Stimulated activated naive CD8-positive, alpha-beta T cell treated with anti-CD3 and anti-CD28 coated beads, Interleukin-15, Interleukin-2, amounts not matched to agents 100 ng/mL and 50 ng/mL, for 24 hours (primary cell): ENCODE measurements at regions not wholly inside any gene's neighbourhood (a gene's known extent, or its start where the extent isn't known, plus 50 kb on each side); places are given as distances from the start of the nearest gene placed in this dataset.

Experiments
- H3K27ac Mint-ChIP-seq: one replicate; pipeline ENCODE4 v1.8.0; 2021; ENCODE audit warnings: mild to moderate bottlenecking, mixed read lengths
- H3K27me3 Mint-ChIP-seq: one replicate; pipeline ENCODE4 v1.8.0; 2021; ENCODE audit warnings: mixed read lengths
- H3K36me3 Mint-ChIP-seq: one replicate; pipeline ENCODE4 v1.8.0; 2021; ENCODE audit warnings: low read depth, mixed read lengths
- H3K4me1 Mint-ChIP-seq: one replicate; pipeline ENCODE4 v1.8.0; 2021; ENCODE audit warnings: low read depth, mixed read lengths
- H3K4me3 Mint-ChIP-seq: one replicate; pipeline ENCODE4 v1.8.0; 2021; ENCODE audit warnings: mild to moderate bottlenecking, mixed read lengths
- H3K9me3 Mint-ChIP-seq: one replicate; pipeline ENCODE4 v1.8.0; 2021; ENCODE audit warnings: mixed read lengths

DNA sequence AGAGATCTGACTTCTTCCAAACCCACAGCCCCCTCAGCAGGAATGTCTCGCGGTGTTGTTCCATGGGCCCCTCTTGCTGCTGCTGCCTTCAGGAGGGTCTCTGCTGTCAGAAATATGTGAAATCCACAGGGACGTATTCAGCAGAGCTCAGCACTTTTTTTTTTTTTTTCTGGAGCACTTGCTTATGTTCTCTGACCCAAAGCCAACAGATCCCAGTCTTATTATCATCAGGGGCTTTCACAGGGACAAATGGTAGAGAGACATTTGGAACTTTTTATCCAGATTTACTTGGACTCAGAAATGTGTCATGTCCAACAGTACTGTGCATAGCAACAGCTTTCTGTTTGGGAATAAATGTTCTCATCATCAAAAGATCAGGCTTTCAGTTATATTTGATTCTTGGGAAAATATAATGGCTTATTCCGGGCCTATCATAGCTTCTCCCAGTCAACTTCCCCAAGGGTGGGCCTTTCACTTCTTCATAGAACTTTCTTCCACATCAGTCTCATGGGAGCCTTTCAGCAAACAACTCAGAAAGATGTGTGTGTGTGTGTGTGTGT is 332.7 kb downstream of the ZNF536 start:
- Mint-ChIP-seq H3K36me3 (no peaks in the 10 kb centered on the region), H3K4me1 (no peaks in the 10 kb centered on the region), H3K27me3 (peaks cover 5% of the 10 kb centered on the region), H3K9me3 (no peaks in the 10 kb centered on the region), H3K27ac (no peak overlapping the region), H3K4me3 (no peak overlapping the region)

DNA sequence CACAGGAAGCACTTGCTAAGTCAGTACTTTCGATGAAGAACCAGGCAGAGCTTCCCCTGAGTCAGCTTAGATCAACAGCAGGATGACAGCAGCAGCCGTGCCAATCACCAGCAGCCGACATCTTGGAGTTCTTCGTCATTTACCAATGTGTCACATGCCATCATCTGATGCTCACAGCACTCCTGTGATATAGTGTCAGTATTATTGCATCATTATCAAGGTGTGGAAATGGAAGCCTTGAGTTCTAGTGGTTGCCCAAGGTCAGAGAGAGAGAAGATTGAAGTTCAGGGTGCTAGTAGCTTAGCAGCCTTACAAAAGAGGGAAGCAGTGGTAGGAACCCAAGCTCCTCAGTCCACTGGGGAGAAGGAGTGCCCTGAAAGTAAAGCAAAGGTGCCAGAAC is 331.5 kb downstream of the ZNF536 start:
- no peaks in the 10 kb centered on the region for H3K4me1 Mint-ChIP-seq
- no peak overlapping the region for H3K27ac Mint-ChIP-seq
- H3K27me3 Mint-ChIP-seq: peaks cover 5% of the 10 kb centered on the region
- no peaks in the 10 kb centered on the region for H3K36me3 Mint-ChIP-seq
- H3K4me3 Mint-ChIP-seq: no peak overlapping the region
- no peaks in the 10 kb centered on the region for H3K9me3 Mint-ChIP-seq

GRCh38 chr19:30701178-30701577 is 329.0 kb downstream of the ZNF536 start:
- H3K27me3 Mint-ChIP-seq: peaks cover 5% of the 10 kb centered on the region
- no peak overlapping the region for H3K4me3 Mint-ChIP-seq
- no peak overlapping the region for H3K27ac Mint-ChIP-seq
- H3K4me1 Mint-ChIP-seq: no peaks in the 10 kb centered on the region
- no peaks in the 10 kb centered on the region for H3K9me3 Mint-ChIP-seq
- H3K36me3 Mint-ChIP-seq: no peaks in the 10 kb centered on the region

- H3K27me3 Mint-ChIP-seq: peaks cover 5% of the 10 kb centered on the region
- H3K36me3 Mint-ChIP-seq: no peaks in the 10 kb centered on the region
- no peaks in the 10 kb centered on the region for H3K9me3 Mint-ChIP-seq
- H3K4me3 Mint-ChIP-seq: no peak overlapping the region
- H3K4me1 Mint-ChIP-seq: no peaks in the 10 kb centered on the region
- H3K27ac Mint-ChIP-seq: no peak overlapping the region
These were observed 327.7 kb downstream of the ZNF536 start for GRCh38 chr19:30699871-30700280.

DNA sequence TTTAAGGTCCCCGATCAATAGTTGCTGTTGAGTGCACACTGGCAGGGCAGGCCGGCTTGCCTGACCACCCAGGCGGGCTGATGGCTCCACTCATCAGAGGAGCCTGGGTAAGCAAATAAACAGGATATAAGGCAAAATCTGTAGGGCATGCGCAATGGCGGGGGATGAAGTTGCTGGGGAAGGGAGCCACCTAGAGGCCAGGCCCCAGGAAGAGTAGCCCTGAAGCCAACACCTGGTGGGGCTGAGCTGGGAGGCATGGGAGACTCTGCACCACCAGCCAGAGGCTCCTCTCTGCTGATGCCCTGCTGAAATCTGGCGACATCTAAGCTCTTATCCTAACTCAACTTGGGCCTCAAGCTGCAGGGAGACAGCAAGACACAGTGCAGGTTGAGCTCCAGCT is 324.3 kb downstream of the ZNF536 start:
- no peaks in the 10 kb centered on the region for H3K9me3 Mint-ChIP-seq
- no peak overlapping the region for H3K4me3 Mint-ChIP-seq
- H3K4me1 Mint-ChIP-seq: peaks cover 4% of the 10 kb centered on the region
- H3K27ac Mint-ChIP-seq: no peak overlapping the region
- peaks cover 23% of the 10 kb centered on the region for H3K27me3 Mint-ChIP-seq
- no peaks in the 10 kb centered on the region for H3K36me3 Mint-ChIP-seq

DNA sequence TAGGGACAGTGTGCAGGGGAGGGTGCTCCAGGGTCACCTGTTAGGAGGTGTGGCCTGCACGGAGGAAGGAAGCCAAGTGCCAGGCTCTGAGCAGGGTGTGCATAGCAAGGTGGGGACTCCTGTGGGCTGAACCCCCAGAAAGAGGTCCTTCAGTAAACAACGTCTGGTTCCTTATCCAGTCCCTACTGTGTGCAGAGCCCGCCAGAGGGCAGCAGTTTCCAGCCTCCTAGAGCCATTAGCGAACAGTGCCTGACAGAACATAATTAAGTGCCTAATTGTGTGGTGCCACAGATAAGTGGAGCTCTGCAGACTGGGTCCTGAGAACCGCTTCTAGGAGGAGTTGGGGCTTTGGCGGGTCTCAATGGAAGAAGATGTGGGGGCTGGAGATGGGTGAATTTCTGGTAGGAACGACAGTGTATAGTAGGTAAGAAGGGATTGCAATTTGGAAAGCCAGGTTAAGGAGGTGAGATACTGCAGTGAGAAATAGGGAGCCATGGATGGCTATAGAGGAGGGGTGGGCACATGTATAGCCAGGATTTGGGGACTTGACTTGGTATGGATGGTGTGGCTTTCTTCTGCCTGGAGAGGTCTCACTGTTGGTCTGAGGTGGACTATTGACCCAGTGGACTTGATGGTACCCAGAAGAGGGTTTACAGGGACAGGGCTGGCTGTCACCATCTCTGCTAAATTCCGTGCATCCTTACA is 323.1 kb downstream of the ZNF536 start:
- H3K9me3 Mint-ChIP-seq: no peaks in the 10 kb centered on the region
- no peaks in the 10 kb centered on the region for H3K36me3 Mint-ChIP-seq
- H3K27me3 Mint-ChIP-seq: peaks cover 35% of the 10 kb centered on the region
- no peak overlapping the region for H3K4me3 Mint-ChIP-seq
- H3K27ac Mint-ChIP-seq: no peak overlapping the region
- H3K4me1 Mint-ChIP-seq: peaks cover 4% of the 10 kb centered on the region

DNA sequence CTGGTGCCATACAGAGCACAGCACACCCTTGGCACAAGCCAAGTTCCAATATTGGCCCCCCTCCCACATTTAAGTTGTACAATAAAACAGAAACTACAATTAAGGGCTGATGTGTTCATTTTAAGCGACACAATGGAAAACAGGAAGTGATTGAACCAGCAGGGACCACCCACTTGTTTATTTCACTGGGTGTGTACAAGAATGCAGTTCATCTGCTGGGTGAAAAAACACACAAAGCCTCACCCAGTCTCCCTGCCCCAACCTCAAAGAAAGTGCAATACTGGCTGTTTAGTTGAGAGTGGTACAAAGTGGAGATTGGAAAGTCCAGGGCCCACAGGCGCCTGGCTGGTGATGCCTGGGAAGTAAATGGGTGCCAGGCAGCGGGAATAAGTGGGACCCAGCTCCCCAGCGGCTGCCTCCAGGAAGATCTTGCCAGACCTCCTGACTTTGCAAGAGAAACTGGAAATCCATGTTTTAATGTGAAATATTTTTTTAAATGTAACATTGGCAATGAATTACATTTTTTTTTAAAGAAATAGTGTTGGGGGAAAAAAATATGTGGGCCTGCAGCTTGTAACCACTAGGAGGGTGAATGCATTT is 322.1 kb downstream of the ZNF536 start:
- Mint-ChIP-seq H3K27me3 (peaks cover 44% of the 10 kb centered on the region), H3K4me1 (peaks cover 4% of the 10 kb centered on the region), H3K9me3 (no peaks in the 10 kb centered on the region), H3K27ac (no peak overlapping the region), H3K4me3 (no peak overlapping the region), H3K36me3 (no peaks in the 10 kb centered on the region)

DNA sequence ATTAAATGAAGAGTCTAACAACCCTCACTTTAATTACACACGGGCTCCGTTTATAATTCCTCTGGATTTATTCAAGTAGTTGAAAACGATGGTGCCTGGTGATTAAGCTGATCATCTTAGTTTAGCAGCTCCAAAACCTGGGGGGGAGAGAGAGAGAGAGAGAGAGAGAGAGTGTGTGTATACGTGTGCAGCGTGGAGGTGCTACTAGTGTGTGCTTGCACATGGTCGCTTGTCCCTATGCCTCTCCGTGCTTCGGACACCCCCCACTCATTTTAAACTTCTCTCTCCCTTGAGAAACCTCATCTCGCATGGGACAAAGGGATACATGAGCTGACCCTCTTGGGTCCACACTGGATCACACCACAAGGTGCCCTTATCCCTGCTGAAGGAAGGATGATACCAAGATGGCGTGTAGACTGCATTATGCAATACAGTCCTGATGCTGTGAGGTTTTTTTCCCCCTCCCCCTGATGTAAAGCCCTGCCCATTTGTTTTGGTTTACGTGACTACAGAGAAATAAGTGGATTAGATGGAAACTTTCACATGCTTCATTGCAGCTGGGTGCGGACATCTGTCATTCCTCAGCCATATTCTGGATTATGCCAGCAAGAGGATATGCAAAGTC is 320.8 kb downstream of the ZNF536 start:
- Mint-ChIP-seq H3K4me3 (no peak overlapping the region), H3K27ac (no peak overlapping the region), H3K9me3 (no peaks in the 10 kb centered on the region), H3K4me1 (peaks cover 4% of the 10 kb centered on the region), H3K36me3 (no peaks in the 10 kb centered on the region), H3K27me3 (peaks cover 54% of the 10 kb centered on the region)

DNA sequence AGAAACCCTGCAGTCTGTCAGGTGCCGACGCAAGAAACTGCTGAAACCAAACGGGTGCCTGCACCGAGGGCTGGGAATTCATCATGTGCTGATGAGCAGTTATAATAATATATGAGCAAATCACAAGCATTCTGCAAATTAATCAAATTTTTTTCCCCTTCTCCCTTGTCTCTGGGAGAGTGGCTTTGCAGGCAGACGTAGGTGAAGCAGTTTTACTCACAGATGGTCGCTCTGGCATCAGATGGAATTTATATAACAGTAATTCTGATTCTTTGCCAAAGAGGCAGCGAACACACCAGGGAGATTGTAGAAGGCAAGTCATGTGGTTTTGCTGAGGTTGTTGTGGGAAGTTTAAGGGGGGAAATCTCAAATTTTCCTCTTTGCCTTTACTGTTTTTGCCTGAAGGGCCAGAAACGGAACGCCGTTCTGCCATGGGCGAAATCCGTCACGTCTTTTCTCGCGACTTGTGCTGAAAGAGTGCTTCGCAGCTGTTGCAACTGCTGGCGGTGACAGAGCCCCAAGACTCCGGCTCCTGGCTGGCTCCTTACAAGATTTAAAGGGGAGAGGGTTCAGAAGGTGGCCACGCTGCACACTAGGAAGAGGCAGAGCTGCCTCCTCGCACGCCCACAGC is 320.1 kb downstream of the ZNF536 start:
- H3K27me3 Mint-ChIP-seq: peaks cover 57% of the 10 kb centered on the region
- H3K27ac Mint-ChIP-seq: no peak overlapping the region
- no peaks in the 10 kb centered on the region for H3K9me3 Mint-ChIP-seq
- no peaks in the 10 kb centered on the region for H3K36me3 Mint-ChIP-seq
- no peak overlapping the region for H3K4me3 Mint-ChIP-seq
- peaks cover 4% of the 10 kb centered on the region for H3K4me1 Mint-ChIP-seq

GRCh38 chr19:30691819-30692166 is 319.6 kb downstream of the ZNF536 start:
- Mint-ChIP-seq H3K36me3 (no peaks in the 10 kb centered on the region), H3K27ac (no peak overlapping the region), H3K4me3 (no peak overlapping the region), H3K9me3 (no peaks in the 10 kb centered on the region), H3K4me1 (peaks cover 4% of the 10 kb centered on the region), H3K27me3 (peaks cover 60% of the 10 kb centered on the region)

DNA sequence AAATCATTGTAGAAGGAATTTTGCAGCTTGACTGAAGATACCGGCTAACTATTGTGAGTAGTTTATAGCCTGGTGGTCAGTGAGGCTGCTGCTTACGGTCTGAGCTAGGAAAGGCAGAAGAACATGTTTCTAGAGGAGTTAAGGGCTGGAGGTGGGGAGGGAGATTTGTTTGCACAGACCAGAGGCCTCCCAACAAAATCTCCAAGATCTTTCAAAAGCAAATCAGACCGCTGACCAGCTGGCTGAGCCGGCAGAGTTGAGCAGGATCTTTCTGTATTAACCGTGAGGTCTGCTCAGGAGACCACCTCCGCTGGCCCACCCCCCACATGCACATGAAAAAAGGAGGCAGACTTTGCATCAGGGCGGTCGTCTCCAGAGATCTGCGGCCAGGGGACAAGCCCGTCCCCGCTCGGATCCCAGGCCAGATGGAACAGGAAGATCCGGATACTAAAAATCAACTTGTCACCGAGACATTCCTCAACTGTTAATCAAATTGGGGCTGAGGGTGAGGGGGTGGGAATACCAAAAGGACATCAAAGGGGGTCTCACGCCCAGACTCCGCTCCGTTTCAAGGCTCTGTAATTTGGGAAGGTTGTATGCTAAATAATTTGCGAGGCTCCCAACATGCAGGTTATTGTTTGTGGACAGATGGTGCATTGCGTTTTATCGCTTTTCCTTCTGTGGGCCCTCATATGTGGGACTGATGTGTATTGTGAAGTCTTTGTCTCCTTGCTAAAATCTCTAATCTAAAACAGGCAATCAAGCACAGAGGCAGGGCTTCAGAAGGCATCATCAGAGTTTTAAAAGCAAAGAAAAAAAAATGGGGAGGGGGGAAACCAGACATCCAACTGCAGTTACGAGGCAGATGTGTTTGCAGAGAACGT is 319.0 kb downstream of the ZNF536 start:
- no peak overlapping the region for H3K27ac Mint-ChIP-seq
- peaks cover 4% of the 10 kb centered on the region for H3K4me1 Mint-ChIP-seq
- no peak overlapping the region for H3K4me3 Mint-ChIP-seq
- H3K9me3 Mint-ChIP-seq: no peaks in the 10 kb centered on the region
- H3K36me3 Mint-ChIP-seq: no peaks in the 10 kb centered on the region
- H3K27me3 Mint-ChIP-seq: peaks cover 65% of the 10 kb centered on the region

- H3K36me3 Mint-ChIP-seq: no peaks in the 10 kb centered on the region
- no peaks in the 10 kb centered on the region for H3K9me3 Mint-ChIP-seq
- peaks cover 4% of the 10 kb centered on the region for H3K4me1 Mint-ChIP-seq
- no peak overlapping the region for H3K4me3 Mint-ChIP-seq
- H3K27ac Mint-ChIP-seq: no peak overlapping the region
- H3K27me3 Mint-ChIP-seq: peaks cover 65% of the 10 kb centered on the region
These were observed 318.3 kb downstream of the ZNF536 start for GRCh38 chr19:30690525-30690924.

DNA sequence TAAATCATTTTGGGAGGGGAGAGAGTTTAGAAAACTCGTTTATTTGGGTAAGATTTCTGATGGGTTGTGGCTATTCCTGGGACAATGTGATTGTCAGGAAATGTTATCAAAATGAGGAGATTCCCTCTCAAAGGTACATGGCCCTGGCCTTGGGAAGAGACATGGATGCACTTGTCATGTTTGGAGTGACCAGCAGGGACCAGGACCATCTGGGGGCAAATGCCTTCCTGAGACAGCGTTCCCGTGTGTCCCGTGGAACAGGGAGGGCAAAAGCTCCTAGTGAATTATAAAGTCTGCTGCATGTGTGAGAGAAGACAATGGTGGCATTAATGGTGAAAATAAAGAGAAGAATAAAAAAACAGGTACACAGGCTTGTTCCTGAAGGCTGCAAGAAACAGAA is 317.3 kb downstream of the ZNF536 start:
- Mint-ChIP-seq H3K9me3 (no peaks in the 10 kb centered on the region), H3K4me3 (no peak overlapping the region), H3K4me1 (peaks cover 4% of the 10 kb centered on the region), H3K36me3 (no peaks in the 10 kb centered on the region), H3K27ac (no peak overlapping the region), H3K27me3 (peaks cover 66% of the 10 kb centered on the region)

DNA sequence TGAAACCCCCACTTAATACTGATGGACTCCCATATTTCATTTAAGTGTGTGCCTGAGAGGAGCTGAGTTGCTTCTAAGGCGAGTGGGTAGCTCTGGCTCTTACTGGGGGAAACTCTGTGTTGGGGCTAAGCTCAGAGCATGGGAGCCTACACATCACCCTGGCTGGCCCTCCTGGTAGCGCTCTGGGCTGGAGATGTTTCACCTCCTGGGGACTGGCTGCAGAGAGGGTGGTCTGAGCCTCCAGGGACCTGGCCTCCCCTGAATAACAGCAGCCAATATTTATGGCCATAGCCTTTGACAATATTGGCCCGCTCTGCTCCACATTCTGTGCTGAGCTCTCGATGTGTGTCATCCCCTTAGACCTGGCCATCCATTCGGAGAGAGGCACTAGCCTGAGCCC is 316.5 kb downstream of the ZNF536 start:
- no peaks in the 10 kb centered on the region for H3K9me3 Mint-ChIP-seq
- no peak overlapping the region for H3K27ac Mint-ChIP-seq
- H3K4me1 Mint-ChIP-seq: peaks cover 4% of the 10 kb centered on the region
- peaks cover 68% of the 10 kb centered on the region for H3K27me3 Mint-ChIP-seq
- H3K36me3 Mint-ChIP-seq: no peaks in the 10 kb centered on the region
- H3K4me3 Mint-ChIP-seq: no peak overlapping the region
